C4-2B (cell line): ENCODE measurements at regions not wholly inside any gene's neighbourhood (a gene's known extent, or its start where the extent isn't known, plus 50 kb on each side); places are given as distances from the start of the nearest gene placed in this dataset.

Source experiments
- ZFX ChIP-seq: fragments of 450-650 bp; IDR thresholded peaks from 2 replicates; pipeline ENCODE4 v1.6.1; 2017
- TF ChIP-seq, protein P1 (sequence below): fragments of 450-650 bp; conservative IDR thresholded peaks from 2 replicates; pipeline ENCODE4 v1.5.1; 2017; ENCODE audit warnings: mild to moderate bottlenecking

DNA sequence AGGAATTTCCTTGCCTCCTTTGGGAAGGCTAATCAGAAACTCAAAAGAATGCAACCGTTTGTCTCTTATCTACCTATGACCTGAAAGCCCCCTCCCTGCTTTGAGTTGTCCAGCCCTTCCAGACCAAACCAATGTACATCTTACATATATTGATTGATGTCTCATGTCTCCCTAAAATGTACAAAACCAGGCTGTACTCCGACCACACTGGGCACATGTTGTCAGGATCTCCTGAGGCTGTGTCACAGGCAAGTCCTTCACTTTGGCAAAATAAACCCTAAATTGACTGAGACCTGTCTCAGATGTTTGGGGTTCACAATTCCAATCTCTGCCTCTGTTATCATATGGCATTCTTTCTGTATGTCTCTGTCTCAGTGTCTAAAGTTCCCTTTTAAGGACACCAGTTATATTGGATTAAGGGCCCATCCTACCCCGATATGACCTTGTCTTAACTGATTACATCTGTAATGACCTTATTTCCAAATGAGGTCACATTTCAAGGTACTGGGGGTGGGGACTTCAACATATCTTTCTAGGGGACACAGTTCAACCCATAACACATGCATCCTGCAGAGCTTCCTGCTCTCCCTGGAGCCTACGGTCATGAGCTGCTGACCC, 513.5 kb upstream of the JARID2 start:
- TF ChIP-seq, protein P1, sequence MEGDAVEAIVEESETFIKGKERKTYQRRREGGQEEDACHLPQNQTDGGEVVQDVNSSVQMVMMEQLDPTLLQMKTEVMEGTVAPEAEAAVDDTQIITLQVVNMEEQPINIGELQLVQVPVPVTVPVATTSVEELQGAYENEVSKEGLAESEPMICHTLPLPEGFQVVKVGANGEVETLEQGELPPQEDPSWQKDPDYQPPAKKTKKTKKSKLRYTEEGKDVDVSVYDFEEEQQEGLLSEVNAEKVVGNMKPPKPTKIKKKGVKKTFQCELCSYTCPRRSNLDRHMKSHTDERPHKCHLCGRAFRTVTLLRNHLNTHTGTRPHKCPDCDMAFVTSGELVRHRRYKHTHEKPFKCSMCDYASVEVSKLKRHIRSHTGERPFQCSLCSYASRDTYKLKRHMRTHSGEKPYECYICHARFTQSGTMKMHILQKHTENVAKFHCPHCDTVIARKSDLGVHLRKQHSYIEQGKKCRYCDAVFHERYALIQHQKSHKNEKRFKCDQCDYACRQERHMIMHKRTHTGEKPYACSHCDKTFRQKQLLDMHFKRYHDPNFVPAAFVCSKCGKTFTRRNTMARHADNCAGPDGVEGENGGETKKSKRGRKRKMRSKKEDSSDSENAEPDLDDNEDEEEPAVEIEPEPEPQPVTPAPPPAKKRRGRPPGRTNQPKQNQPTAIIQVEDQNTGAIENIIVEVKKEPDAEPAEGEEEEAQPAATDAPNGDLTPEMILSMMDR: no peak
- TF ChIP-seq ZFX: no peak
